Colonic mucosa (tissue), 4 donors: ENCODE measurements at regions not wholly inside any gene's neighbourhood (a gene's known extent, or its start where the extent isn't known, plus 50 kb on each side); places are given as distances from the start of the nearest gene placed in this dataset.

Experiments used
- DNase-seq: peaks from one replicate; pipeline ENCODE4 v3.0.0-alpha.2; 2020
- H3K27ac ChIP-seq: fragments of 200-600 bp; one replicate; pipeline ENCODE4 v1.8.0; 2021
- H3K27me3 ChIP-seq: fragments of 200-600 bp; one replicate; pipeline ENCODE4 v1.8.0; 2021
- H3K36me3 ChIP-seq: fragments of 200-600 bp; one replicate; pipeline ENCODE4 v1.8.0; 2021
- H3K4me1 ChIP-seq: fragments of 200-600 bp; one replicate; pipeline ENCODE4 v1.8.0; 2021; ENCODE audit warnings: mild to moderate bottlenecking
- H3K4me3 ChIP-seq: fragments of 200-600 bp; one replicate; pipeline ENCODE4 v1.8.0; 2021
- H3K9ac ChIP-seq, 2 donors: one replicate each; pipeline ENCODE4 v1.7.0; 2013; ENCODE audit warnings: control low read depth in 2 of 2, low read depth in 2 of 2, low read length in 2 of 2
- H3K9me3 ChIP-seq: fragments of 200-600 bp; one replicate; pipeline ENCODE4 v1.8.0; 2021
- intact Hi-C: fragments of 100-400 bp; cut with DNase I; formaldehyde crosslinking; loops from one replicate; pipeline ENCODE4 v1.14.1; 2022
- TF ChIP-seq, protein P1 (sequence below): fragments of 200-600 bp; IDR thresholded peaks from one replicate; pipeline ENCODE4 v1.8.0; 2022; ENCODE audit warnings: antibody characterized with exemption, mild to moderate bottlenecking
- donor health status: healthy.
- donor health status: DM: no; HTN: no; CAD: no.
- donor health status: DM: no; HTN: no; CAD: no.

DNA sequence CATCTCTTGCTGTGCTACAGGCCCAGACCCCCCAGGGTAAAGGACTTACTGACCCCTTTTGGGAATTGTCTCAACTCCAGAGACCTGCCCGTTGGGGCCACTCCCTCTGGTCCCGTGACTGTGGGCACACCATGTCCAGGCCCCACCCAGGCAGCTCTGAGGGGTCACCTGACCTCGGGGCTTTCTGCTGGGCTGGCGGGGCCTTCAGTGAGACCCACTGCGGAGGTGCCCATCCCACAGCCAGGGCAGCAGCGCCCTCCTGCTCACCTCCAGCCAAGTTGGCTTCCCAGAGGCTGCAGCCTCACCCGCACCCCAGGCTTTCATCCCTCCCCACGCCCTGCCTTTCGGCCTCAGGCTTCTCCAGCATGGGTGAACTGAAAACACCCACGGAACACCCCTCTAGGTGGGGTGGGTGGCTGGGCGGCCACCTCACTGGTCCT is 147.2 kb downstream of the DNAJB6 start:
- Histone ChIP-seq H3K9ac (no peak overlapping the region), H3K27me3 (no peaks in the 10 kb centered on the region), H3K4me3 (no peak overlapping the region), H3K36me3 (no peaks in the 10 kb centered on the region), H3K4me1 (no peaks in the 10 kb centered on the region), H3K9me3 (no peaks in the 10 kb centered on the region), H3K27ac (no peak overlapping the region)
- intact Hi-C loops, result no loop called here
- no peak for DNase-seq
- TF ChIP-seq, protein P1, sequence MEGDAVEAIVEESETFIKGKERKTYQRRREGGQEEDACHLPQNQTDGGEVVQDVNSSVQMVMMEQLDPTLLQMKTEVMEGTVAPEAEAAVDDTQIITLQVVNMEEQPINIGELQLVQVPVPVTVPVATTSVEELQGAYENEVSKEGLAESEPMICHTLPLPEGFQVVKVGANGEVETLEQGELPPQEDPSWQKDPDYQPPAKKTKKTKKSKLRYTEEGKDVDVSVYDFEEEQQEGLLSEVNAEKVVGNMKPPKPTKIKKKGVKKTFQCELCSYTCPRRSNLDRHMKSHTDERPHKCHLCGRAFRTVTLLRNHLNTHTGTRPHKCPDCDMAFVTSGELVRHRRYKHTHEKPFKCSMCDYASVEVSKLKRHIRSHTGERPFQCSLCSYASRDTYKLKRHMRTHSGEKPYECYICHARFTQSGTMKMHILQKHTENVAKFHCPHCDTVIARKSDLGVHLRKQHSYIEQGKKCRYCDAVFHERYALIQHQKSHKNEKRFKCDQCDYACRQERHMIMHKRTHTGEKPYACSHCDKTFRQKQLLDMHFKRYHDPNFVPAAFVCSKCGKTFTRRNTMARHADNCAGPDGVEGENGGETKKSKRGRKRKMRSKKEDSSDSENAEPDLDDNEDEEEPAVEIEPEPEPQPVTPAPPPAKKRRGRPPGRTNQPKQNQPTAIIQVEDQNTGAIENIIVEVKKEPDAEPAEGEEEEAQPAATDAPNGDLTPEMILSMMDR, result no peak

DNA sequence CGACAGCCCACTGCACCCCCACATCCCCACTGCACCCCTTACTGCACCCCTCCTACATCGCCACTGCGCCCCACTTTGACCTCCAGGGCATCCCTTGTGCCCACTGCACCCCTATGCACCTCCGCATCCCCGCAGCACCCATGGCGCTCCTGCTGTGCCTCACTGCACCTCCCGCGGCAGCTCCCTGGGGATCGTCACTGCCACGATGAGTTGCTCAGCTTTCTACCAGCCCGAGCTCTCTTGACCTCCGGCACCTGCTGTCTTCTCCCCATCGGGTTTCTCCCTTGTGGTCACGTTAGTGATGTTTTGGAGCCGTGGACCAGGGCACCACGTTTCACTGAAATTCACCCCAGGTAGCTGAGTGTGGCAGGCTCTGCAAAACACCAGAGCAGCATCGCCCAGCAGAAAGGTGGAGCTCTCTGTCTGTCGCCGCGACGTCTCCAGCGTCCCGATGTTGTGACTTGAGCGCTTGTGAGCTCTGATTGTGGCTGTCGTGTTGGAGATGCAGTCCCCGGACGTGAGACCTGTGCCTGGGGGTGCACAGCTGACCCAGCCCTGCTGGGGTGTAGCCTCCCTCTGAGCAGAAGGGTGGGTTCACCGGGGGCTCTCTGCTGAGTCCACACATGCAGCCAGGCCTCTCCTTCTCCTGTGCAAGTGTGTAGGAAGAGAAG is 147.7 kb downstream of the DNAJB6 start:
- Histone ChIP-seq H3K36me3 (no peaks in the 10 kb centered on the region), H3K9ac (no peak overlapping the region), H3K27me3 (no peaks in the 10 kb centered on the region), H3K4me1 (no peaks in the 10 kb centered on the region), H3K27ac (no peak overlapping the region), H3K9me3 (no peaks in the 10 kb centered on the region), H3K4me3 (no peak overlapping the region)
- intact Hi-C loops, result no loop called here
- no peak for DNase-seq
- TF ChIP-seq, protein P1, result no peak

DNA sequence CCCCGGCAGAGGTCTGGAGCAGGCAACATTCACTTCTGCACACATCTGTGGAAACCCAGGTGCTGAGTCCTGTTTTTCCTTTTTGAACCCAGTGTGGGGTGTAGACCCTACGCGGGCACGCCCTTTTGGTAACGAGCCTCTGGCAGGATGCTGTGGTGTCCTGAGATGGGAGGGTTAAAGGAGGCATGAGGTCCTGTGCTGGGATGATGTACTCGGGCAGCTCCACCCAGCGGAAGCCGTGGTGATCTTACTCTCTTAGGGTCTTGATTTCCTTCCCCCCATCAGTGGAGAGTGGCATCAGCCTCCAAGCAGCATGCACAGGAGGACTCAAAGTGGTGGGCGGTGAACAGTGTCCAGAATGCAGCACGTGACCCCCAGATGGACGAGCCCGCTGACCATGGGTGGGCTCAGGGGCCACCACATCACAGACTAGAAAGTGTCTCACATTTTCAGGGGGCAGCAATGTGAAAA is 148.6 kb downstream of the DNAJB6 start:
- no peaks in the 10 kb centered on the region for H3K36me3 ChIP-seq
- DNase-seq, result no peak
- H3K9ac ChIP-seq, result no peak overlapping the region
- H3K27me3 ChIP-seq, result no peaks in the 10 kb centered on the region
- H3K9me3 ChIP-seq, result no peaks in the 10 kb centered on the region
- intact Hi-C loops, result no loop called here
- H3K4me1 ChIP-seq, result no peaks in the 10 kb centered on the region
- no peak overlapping the region for H3K27ac ChIP-seq
- TF ChIP-seq, protein P1, result no peak
- H3K4me3 ChIP-seq, result no peak overlapping the region

DNA sequence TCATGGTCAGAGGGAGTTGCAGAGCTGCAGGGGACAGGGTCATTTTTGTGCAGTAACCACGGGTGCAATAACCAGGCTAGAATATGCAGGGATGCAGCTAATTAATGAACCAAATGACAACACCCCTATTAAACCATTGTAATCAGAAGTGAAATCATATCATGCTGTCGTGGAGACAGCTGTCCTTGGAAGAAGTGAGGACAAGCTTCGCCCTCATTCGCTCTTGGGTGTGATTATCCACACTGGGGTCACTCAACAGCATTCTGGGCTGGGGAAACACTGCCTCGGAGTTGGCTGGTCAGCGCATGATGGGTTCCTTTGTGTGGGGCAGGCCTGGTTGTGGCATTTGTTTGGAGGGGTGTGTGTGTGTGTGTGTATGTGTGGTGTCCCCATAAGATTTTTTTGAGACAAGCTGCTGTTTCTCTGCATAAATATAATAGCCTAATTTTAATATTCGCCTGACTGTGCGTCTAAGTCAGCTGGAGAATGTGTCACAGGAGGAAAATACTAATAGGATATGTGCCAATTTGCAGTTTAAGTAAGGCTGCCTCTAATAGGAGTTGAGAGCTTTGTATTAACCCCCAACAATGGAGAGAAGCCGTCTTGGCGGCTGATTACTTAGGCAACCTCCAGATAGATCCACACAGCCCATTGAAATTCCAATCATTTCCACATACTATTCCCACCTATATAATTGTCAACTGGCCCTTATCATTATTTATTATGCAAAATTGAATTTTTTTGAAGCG is 149.4 kb downstream of the DNAJB6 start:
- Histone ChIP-seq H3K9ac (no peak overlapping the region), H3K4me3 (no peak overlapping the region), H3K27me3 (no peaks in the 10 kb centered on the region), H3K27ac (no peak overlapping the region), H3K9me3 (no peaks in the 10 kb centered on the region), H3K36me3 (no peaks in the 10 kb centered on the region), H3K4me1 (no peaks in the 10 kb centered on the region)
- TF ChIP-seq, protein P1, result no peak
- no peak for DNase-seq
- intact Hi-C loops, result no loop called here

DNA sequence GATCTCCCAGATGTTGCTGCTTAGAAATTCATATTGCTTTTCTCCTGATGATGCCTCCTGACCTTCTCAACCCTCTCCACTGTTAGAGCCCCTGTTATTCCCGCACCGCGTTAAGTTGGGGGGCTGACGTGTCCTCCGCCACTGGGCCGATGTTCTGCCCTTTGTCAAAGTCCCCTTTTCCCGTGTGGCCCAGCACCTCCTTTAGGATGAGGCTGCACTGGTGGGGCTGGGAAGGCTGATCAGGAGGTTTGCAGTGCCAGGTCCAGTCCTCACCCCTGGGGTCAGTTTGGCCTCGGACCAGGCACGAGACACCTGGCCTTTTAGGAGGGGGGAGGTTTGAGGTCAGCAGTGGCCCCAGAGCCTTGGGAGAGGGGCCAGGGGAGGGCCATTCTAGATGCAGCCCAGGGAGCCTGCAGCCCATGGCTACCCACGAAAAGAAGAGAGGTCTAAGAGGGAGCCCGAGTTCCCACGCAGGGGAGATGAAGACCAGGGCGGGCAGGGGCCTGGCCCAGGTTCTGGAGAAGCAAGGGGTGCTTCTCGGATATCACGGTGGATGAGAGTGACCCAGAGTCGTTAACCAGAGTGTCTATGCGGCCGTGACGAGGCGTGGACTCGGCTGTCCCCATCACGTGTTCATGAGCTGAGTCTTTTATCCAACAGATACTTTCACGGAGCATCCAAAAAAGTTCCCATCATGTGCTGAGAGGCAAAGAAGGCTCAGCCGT is 150.4 kb downstream of the DNAJB6 start:
- intact Hi-C loops, result no loop called here
- no peaks in the 10 kb centered on the region for H3K27me3 ChIP-seq
- H3K9ac ChIP-seq, result no peak overlapping the region
- H3K36me3 ChIP-seq, result no peaks in the 10 kb centered on the region
- no peak overlapping the region for H3K4me3 ChIP-seq
- no peaks in the 10 kb centered on the region for H3K4me1 ChIP-seq
- H3K27ac ChIP-seq, result no peak overlapping the region
- TF ChIP-seq, protein P1, result no peak
- H3K9me3 ChIP-seq, result no peaks in the 10 kb centered on the region
- no peak for DNase-seq
